ENCODE measurements at regions not wholly inside any gene's neighbourhood (a gene's known extent, or its start where the extent isn't known, plus 50 kb on each side); places are given as distances from the start of the nearest gene placed in this dataset.

- no peak for DNase-seq
Observed at GRCh38 chr2:239864247-239865058, 160.7 kb downstream of the NDUFA10 start.

- DNase-seq: no peak
Observed at GRCh38 chr2:239862613-239863012, 162.5 kb downstream of the NDUFA10 start.

- DNase-seq: no peak
Observed at GRCh38 chr2:239858179-239858578, 167.0 kb downstream of the NDUFA10 start.

GRCh38 chr2:239857591-239857990, 167.6 kb downstream of the NDUFA10 start:
- DNase-seq: no peak

GRCh38 chr2:239856620-239857285, 168.4 kb downstream of the NDUFA10 start:
- DNase-seq: no peak

GRCh38 chr2:239855863-239856587, 169.1 kb downstream of the NDUFA10 start:
- DNase-seq: no peak

- no peak for DNase-seq
Observed at GRCh38 chr2:239854596-239854995, 170.5 kb downstream of the NDUFA10 start.

GRCh38 chr2:239853706-239854327, 171.3 kb downstream of the NDUFA10 start:
- no peak for DNase-seq

- no peak for DNase-seq
Observed at GRCh38 chr2:239853121-239853520, 172.0 kb downstream of the NDUFA10 start.

GRCh38 chr2:239852272-239852671, 172.9 kb downstream of the NDUFA10 start:
- DNase-seq: no peak

- no peak for DNase-seq
Observed at GRCh38 chr2:239846789-239847676, 178.1 kb downstream of the NDUFA10 start.

- DNase-seq: no peak
Observed at GRCh38 chr2:239845968-239846367, 179.2 kb downstream of the NDUFA10 start.

- no peak for DNase-seq
Observed at GRCh38 chr2:239839306-239839705, 185.8 kb downstream of the NDUFA10 start.

- DNase-seq: no peak
Observed at GRCh38 chr2:239836021-239836765, 188.9 kb downstream of the NDUFA10 start.

- DNase-seq: no peak
Observed at GRCh38 chr2:239835056-239835455, 190.1 kb downstream of the NDUFA10 start.

GRCh38 chr2:239834143-239834542, 191.0 kb downstream of the NDUFA10 start:
- no peak for DNase-seq

- no peak for DNase-seq
Observed at GRCh38 chr2:239833269-239834109, 191.7 kb downstream of the NDUFA10 start.

GRCh38 chr2:239832490-239833268, 192.5 kb downstream of the NDUFA10 start:
- no peak for DNase-seq

- no peak for DNase-seq
Observed at GRCh38 chr2:239831861-239832489, 193.2 kb downstream of the NDUFA10 start.

All from fibroblast of upper back skin (primary cell).